Esophagus muscularis mucosa (tissue), 4 donors: ENCODE measurements at regions not wholly inside any gene's neighbourhood (a gene's known extent, or its start where the extent isn't known, plus 50 kb on each side); places are given as distances from the start of the nearest gene placed in this dataset.
A peak's percentile ranks its signal among the peaks of the same experiment; 100 is the strongest.

ENCODE experiments used
- DNase-seq: peaks from one replicate; pipeline ENCODE4 v3.0.0-alpha.2; 2017; ENCODE audit errors: extremely low spot score
- H3K27ac ChIP-seq, 4 donors: fragments of 200-600 bp; sonication (generic); replicated peaks in 1 of 4; 1 replicate in 3 of 4; 2 replicates in 1 of 4; pipeline ENCODE4 v1.5.1; 2016 to 2019; ENCODE audit warnings: mild to moderate bottlenecking in 1 of 4
- H3K27me3 ChIP-seq, 4 donors: fragments of 200-600 bp; sonication (generic); one replicate each; pipeline versions ENCODE4 v1.5.1 to v1.6.0; 2016 to 2019
- H3K36me3 ChIP-seq, 4 donors: fragments of 200-600 bp; sonication (generic); one replicate each; pipeline ENCODE4 v1.5.1; 2016 to 2019
- H3K4me1 ChIP-seq, 4 donors: fragments of 200-600 bp; sonication (generic); one replicate each; pipeline ENCODE4 v1.5.1; 2016 to 2019
- H3K4me3 ChIP-seq, 4 donors: fragments of 200-600 bp; sonication (generic); 1 replicate in 2 of 4; 2 replicates in 2 of 4; pipeline ENCODE4 v1.5.1; 2016 to 2019; ENCODE audit warnings: mild to moderate bottlenecking in 4 of 4, moderate library complexity in 1 of 4
- H3K9me3 ChIP-seq, 4 donors: fragments of 200-600 bp; sonication (generic); 1 replicate in 3 of 4; 2 replicates in 1 of 4; pipeline ENCODE4 v1.5.1; 2016 to 2019
- CTCF ChIP-seq, 3 experiments: fragments of 200-600 bp in 2 of 3; fragments of 450-650 bp in 1 of 3; sonication (generic) in 2 of 3; IDR thresholded peaks; one replicate each; pipeline ENCODE4 v1.5.1; 2017 to 2019; ENCODE audit warnings: antibody characterized with exemption in 3 of 3, mild to moderate bottlenecking in 2 of 3, moderate library complexity in 1 of 3
- EP300 ChIP-seq: sonication (generic); formaldehyde crosslinking; IDR thresholded peaks from one replicate; pipeline ENCODE4 v1.6.1; 2017; ENCODE audit warnings: antibody characterized with exemption
- POLR2A ChIP-seq: fragments of 450-650 bp; IDR thresholded peaks from one replicate; pipeline ENCODE4 v1.6.1; 2017; ENCODE audit warnings: antibody characterized with exemption, moderate library complexity, mild to moderate bottlenecking, low read depth
- POLR2AphosphoS5 ChIP-seq, 2 donors: sonication (generic); formaldehyde crosslinking; IDR thresholded peaks; one replicate each; pipeline ENCODE4 v1.6.1; 2017; ENCODE audit warnings: antibody characterized with exemption in 2 of 2
- WGBS: methylation state at CpG from one replicate; pipeline ENCODE4 v1.1.5; 2018; 5-methylcytosine and 5-hydroxymethylcytosine counted together
- intact Hi-C: fragments of 100-400 bp; cut with DNase I; formaldehyde crosslinking; loops from one replicate; pipeline ENCODE4 v1.15.1; 2023

GRCh38 chr19:27679905-27680304 is 1533.0 kb downstream of the UQCRFS1 start:
- 64% methylated on average over 4 of the region's 7 CpGs for WGBS
- DNase-seq, result peak; percentile 62
- H3K36me3 ChIP-seq, result no peaks in the 10 kb centered on the region
- H3K27ac ChIP-seq, result no peak overlapping the region
- H3K4me3 ChIP-seq, result no peak overlapping the region
- peaks cover 0 to 15% (median 2%) of the 10 kb centered on the region in 4 donors for H3K9me3 ChIP-seq
- H3K4me1 ChIP-seq, result peaks cover 0 to 18% (median 0%) of the 10 kb centered on the region in 4 donors
- no peaks in the 10 kb centered on the region for H3K27me3 ChIP-seq
- intact Hi-C loops, result no loop called here
- no peak for TF ChIP-seq CTCF (IDR thresholded peaks at IDR 0.05)
- no peak for TF ChIP-seq POLR2AphosphoS5 (IDR thresholded peaks at IDR 0.05)
- no peak for TF ChIP-seq EP300
- TF ChIP-seq POLR2A, result no peak

- intact Hi-C loops, result no loop called here
- Histone ChIP-seq H3K4me1 (peaks cover 0 to 21% (median 0%) of the 10 kb centered on the region in 4 donors), H3K9me3 (peaks cover 0 to 15% (median 2%) of the 10 kb centered on the region in 4 donors), H3K27ac (no peak overlapping the region), H3K36me3 (no peaks in the 10 kb centered on the region), H3K27me3 (no peaks in the 10 kb centered on the region), H3K4me3 (no peak overlapping the region)
- TF ChIP-seq CTCF (IDR thresholded peaks at IDR 0.05) (no peak), POLR2AphosphoS5 (IDR thresholded peaks at IDR 0.05) (no peak), POLR2A (no peak), EP300 (no peak)
- peak; percentile 55 for DNase-seq
- no CpG with 5 or more reads among the region's 8 CpGs for WGBS
Measured at GRCh38 chr19:27679399-27679798, 1533.6 kb downstream of the UQCRFS1 start.

- H3K27me3 ChIP-seq, result no peaks in the 10 kb centered on the region
- WGBS, result 67% methylated on average over 6 of the region's 6 CpGs
- intact Hi-C loops, result no loop called here
- TF ChIP-seq POLR2AphosphoS5 (IDR thresholded peaks at IDR 0.05) (no peak), EP300 (no peak), CTCF (IDR thresholded peaks at IDR 0.05) (no peak), POLR2A (no peak)
- no peaks in the 10 kb centered on the region for H3K36me3 ChIP-seq
- no peak overlapping the region for H3K27ac ChIP-seq
- H3K4me1 ChIP-seq, result peaks cover 0 to 28% (median 0%) of the 10 kb centered on the region in 4 donors
- DNase-seq, result no peak
- no peak overlapping the region for H3K4me3 ChIP-seq
- peaks cover 0 to 15% (median 2%) of the 10 kb centered on the region in 4 donors for H3K9me3 ChIP-seq
Measured at GRCh38 chr19:27676877-27677276, 1536.1 kb downstream of the UQCRFS1 start.

GRCh38 chr19:27676334-27676733 is 1536.6 kb downstream of the UQCRFS1 start:
- Histone ChIP-seq H3K4me3 (no peak overlapping the region), H3K36me3 (no peaks in the 10 kb centered on the region), H3K27ac (no peak overlapping the region), H3K9me3 (peaks cover 0 to 15% (median 2%) of the 10 kb centered on the region in 4 donors), H3K4me1 (peaks cover 0 to 28% (median 0%) of the 10 kb centered on the region in 4 donors), H3K27me3 (no peaks in the 10 kb centered on the region)
- intact Hi-C loops, result no loop called here
- WGBS, result 69% methylated on average over 3 of the region's 3 CpGs
- no peak for TF ChIP-seq CTCF (IDR thresholded peaks at IDR 0.05)
- no peak for TF ChIP-seq EP300
- no peak for TF ChIP-seq POLR2A
- no peak for TF ChIP-seq POLR2AphosphoS5 (IDR thresholded peaks at IDR 0.05)
- peak; percentile 75 for DNase-seq

GRCh38 chr19:27675771-27676170 is 1537.2 kb downstream of the UQCRFS1 start:
- H3K4me1 ChIP-seq, result peaks cover 0 to 28% (median 0%) of the 10 kb centered on the region in 4 donors
- H3K27me3 ChIP-seq, result no peaks in the 10 kb centered on the region
- TF ChIP-seq POLR2AphosphoS5 (IDR thresholded peaks at IDR 0.05), result no peak
- TF ChIP-seq CTCF (IDR thresholded peaks at IDR 0.05), result no peak
- no peak for TF ChIP-seq POLR2A
- TF ChIP-seq EP300, result no peak
- H3K9me3 ChIP-seq, result peaks cover 0 to 15% (median 2%) of the 10 kb centered on the region in 4 donors
- intact Hi-C loops, result no loop called here
- DNase-seq, result no peak
- H3K4me3 ChIP-seq, result no peak overlapping the region
- H3K36me3 ChIP-seq, result no peaks in the 10 kb centered on the region
- H3K27ac ChIP-seq, result no peak overlapping the region
- 39% methylated on average over 3 of the region's 3 CpGs for WGBS
